ENCODE measurements at regions not wholly inside any gene's neighbourhood (a gene's known extent, or its start where the extent isn't known, plus 50 kb on each side); places are given as distances from the start of the nearest gene placed in this dataset.

DNA sequence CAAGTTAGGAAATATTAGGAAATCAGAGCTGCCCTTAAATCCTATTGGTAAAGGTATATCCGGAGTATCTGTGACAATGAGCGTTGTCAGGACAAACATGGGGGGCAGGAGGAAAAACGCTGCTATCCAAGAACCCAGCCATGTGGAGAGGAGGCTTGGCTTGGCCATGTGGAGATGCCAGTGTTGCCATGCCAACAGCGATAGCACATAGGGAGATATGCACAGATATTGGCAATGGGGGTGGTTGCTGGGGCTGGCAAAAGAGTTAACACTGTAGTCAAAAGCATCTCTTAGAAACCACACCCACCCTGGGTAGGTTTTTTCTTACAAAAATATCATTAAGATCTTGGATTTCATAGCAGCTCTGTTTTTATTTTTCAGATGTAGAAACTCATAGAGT is 106.4 kb upstream of the ASTN2 start:
- Histone ChIP-seq H3K27me3 (ENCODE audit: insufficient read depth, low read length) (no peaks in the 10 kb centered on the region), H3K4me1 (ENCODE audit: insufficient read depth, low read length) (no peaks in the 10 kb centered on the region), H3K4me3 (ENCODE audit: low read length) (no peak overlapping the region), H3K36me3 (ENCODE audit: insufficient read depth, low read length) (no peaks in the 10 kb centered on the region), H3K27ac (ENCODE audit: low read depth, low read length) (no peak overlapping the region), H3K9me3 (ENCODE audit: insufficient read depth, low read depth, low read length) (no peaks in the 10 kb centered on the region), H3K9ac (ENCODE audit: low read depth, low read length) (no peak overlapping the region)
- WGBS: 86% methylated on average over 4 of the region's 4 CpGs

DNA sequence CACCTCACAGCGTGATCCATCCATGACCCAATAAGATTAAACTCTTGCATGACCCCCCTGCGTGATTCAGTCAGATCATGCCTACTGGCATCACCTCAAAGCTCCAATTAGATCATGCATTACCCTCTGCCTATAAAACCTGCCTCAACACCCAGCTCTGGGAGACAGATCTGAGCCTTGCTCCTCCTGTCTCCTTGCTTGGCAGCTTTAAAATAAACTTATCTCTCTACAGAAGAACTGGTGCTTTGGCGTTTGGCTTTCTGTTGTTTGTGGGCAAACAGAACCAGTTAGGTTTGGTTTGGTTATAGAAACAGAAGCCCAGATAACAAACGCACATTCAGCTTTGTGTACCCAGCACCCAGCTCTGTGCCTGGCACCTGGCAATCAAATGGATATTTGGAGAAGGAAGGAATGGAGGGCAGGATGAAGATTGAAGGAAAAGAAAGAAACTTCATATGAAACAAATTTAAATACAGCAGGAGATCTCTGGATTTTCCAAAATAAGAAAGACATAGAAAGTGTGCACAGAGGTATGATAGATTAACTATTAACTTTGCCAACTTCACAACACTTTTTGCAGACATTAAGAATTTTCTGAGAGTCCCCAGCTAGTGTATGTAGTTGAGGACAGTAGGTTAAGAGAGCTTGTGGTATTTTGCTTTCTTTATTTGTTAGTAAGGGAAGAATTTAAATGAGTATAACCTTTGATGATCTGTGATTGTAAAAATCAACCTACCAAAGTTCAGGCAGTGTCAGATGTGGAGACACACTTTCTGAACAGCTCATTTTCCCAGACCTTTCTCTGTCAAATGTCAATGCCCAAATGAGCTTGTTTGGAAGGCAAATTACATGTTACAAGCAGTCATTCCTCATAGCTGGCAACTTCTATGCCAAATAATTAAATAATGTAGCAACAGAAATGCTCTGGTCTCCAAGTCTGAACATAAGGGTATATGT is 102.1 kb upstream of the ASTN2 start:
- Histone ChIP-seq H3K27ac (ENCODE audit: low read depth, low read length) (no peak overlapping the region), H3K27me3 (ENCODE audit: insufficient read depth, low read length) (no peaks in the 10 kb centered on the region), H3K4me1 (ENCODE audit: insufficient read depth, low read length) (no peaks in the 10 kb centered on the region), H3K4me3 (ENCODE audit: low read length) (no peak overlapping the region), H3K9ac (ENCODE audit: low read depth, low read length) (no peak overlapping the region), H3K9me3 (ENCODE audit: insufficient read depth, low read depth, low read length) (no peaks in the 10 kb centered on the region), H3K36me3 (ENCODE audit: insufficient read depth, low read length) (no peaks in the 10 kb centered on the region)
- WGBS: 91% methylated on average over 4 of the region's 4 CpGs

DNA sequence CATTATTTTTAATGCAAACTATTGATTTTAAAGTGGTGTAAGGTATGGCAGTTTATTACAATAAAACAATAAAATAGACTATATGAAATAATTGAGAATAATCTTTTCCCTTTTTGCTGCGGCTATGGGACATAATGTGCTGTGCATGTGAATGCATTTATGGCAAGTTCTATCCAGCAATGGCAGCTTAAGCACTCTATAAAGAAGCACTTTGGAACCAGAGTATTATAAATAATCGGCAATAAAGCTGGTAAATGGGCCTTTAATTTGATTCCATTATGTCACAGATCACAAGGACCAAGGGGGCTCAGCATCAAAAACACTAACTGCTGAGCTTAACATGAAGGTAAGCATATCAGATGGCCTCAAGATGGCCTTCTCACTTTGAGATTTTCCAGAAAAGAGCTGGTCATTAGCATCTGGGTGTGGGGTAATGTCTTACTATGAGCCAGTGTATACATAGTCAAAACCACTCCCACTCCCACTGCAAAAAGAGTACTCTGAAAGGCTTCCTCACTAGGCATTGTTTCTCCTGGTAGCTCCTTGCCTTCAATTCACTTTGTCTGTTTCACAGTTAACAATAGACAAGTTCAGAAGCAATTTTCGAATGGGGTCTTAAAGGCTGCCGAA is 97.1 kb upstream of the ASTN2 start:
- WGBS: 92% methylated on average over 4 of the region's 4 CpGs
- H3K9me3 ChIP-seq (ENCODE audit: insufficient read depth, low read depth, low read length): no peaks in the 10 kb centered on the region
- H3K27me3 ChIP-seq (ENCODE audit: insufficient read depth, low read length): no peaks in the 10 kb centered on the region

DNA sequence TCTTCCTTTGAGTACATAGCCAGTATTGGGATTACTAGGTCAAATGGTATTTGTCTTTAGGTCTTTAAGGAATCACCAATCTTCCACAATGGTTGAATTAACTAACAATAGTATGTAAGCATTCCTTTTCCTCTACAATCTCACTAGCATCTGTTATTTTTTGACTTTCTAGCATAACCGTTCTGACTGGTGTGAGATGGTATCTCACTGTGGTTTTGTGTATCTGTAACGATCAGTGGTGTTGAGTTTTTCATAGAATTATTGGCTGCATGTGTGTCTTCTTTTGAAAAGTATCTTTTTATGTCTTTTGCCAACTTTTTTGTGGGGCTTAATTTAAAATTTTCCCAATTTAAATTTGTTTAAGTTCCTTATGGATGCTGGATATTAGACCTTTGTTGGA is 81.5 kb upstream of the ASTN2 start:
- H3K9ac ChIP-seq (ENCODE audit: low read depth, low read length): no peak overlapping the region

More for the DNA sequence above, 97.1 kb upstream of the ASTN2 start:
- no peaks in the 10 kb centered on the region for H3K36me3 ChIP-seq (ENCODE audit: insufficient read depth, low read length)
- H3K4me1 ChIP-seq (ENCODE audit: insufficient read depth, low read length): no peaks in the 10 kb centered on the region
- H3K27ac ChIP-seq (ENCODE audit: low read depth, low read length): no peak overlapping the region
- H3K4me3 ChIP-seq (ENCODE audit: low read length): no peak overlapping the region
- no peak overlapping the region for H3K9ac ChIP-seq (ENCODE audit: low read depth, low read length)

DNA sequence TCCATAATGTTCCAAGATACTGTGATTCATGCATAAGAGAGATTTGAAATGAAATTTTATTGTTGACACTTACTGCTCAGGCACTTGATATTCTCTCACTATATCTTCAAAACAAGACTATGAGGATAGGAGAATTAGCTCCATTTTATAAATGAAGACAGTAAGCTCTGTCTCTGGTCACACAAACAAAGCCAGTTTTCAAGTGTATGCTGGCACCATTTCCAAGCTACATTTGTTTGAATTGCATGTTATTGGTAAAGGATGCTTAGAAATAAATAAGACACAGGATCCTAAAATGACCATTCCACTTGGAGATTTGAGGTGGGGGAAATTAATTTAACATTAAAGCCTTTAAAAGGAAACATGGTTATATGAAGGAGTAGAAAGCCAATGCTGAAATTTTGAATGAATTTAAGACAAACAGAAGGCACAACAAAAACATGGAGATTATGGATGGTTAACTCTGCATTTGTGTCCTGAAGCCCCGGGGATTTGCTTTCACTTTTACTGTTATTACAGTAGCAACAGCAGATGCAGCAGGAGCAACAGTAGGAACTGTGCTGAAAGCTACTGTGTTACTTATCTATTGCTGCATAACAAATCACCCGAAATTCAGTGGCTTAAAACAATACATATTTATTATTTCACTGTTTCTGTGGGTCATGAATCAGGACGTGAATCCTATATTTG is 79.7 kb upstream of the ASTN2 start:
- WGBS: 81% methylated on average over 3 of the region's 3 CpGs
- H3K9me3 ChIP-seq (ENCODE audit: insufficient read depth, low read depth, low read length): no peaks in the 10 kb centered on the region
- H3K27ac ChIP-seq (ENCODE audit: low read depth, low read length): no peak overlapping the region
- no peak overlapping the region for H3K9ac ChIP-seq (ENCODE audit: low read depth, low read length)
- H3K4me3 ChIP-seq (ENCODE audit: low read length): no peak overlapping the region
- no peaks in the 10 kb centered on the region for H3K27me3 ChIP-seq (ENCODE audit: insufficient read depth, low read length)
- H3K4me1 ChIP-seq (ENCODE audit: insufficient read depth, low read length): no peaks in the 10 kb centered on the region
- H3K36me3 ChIP-seq (ENCODE audit: insufficient read depth, low read length): no peaks in the 10 kb centered on the region

More for the DNA sequence above, 81.5 kb upstream of the ASTN2 start:
- Histone ChIP-seq H3K9me3 (ENCODE audit: insufficient read depth, low read depth, low read length) (no peaks in the 10 kb centered on the region), H3K4me3 (ENCODE audit: low read length) (no peak overlapping the region), H3K27ac (ENCODE audit: low read depth, low read length) (no peak overlapping the region), H3K4me1 (ENCODE audit: insufficient read depth, low read length) (no peaks in the 10 kb centered on the region), H3K27me3 (ENCODE audit: insufficient read depth, low read length) (no peaks in the 10 kb centered on the region), H3K36me3 (ENCODE audit: insufficient read depth, low read length) (no peaks in the 10 kb centered on the region)
- 90% methylated on average over 2 of the region's 2 CpGs for WGBS

DNA sequence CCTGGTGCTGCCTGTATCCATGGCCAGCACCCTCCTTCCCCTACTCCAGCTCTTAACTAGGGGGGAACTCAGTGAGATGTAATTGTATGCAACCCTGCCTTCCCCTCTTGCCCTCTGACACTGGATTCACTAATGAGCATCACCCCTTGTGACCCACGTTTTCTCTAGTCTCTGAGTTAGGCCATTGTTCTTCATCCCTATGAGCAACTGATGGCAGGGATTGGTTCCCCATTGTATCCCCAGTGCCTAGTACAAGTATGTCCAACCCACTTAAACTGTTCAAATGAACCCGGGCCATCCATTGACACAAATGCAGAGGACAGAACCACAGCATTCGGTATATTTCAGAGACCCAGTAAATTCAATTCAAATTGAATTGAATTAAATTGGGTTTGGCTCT is 77.6 kb upstream of the ASTN2 start:
- no peak overlapping the region for H3K4me3 ChIP-seq (ENCODE audit: low read length)
- H3K36me3 ChIP-seq (ENCODE audit: insufficient read depth, low read length): no peaks in the 10 kb centered on the region
- H3K27ac ChIP-seq (ENCODE audit: low read depth, low read length): no peak overlapping the region
- no peak overlapping the region for H3K9ac ChIP-seq (ENCODE audit: low read depth, low read length)
- H3K4me1 ChIP-seq (ENCODE audit: insufficient read depth, low read length): no peaks in the 10 kb centered on the region
- no peaks in the 10 kb centered on the region for H3K9me3 ChIP-seq (ENCODE audit: insufficient read depth, low read depth, low read length)
- WGBS: 73% methylated on average over 3 of the region's 3 CpGs
- H3K27me3 ChIP-seq (ENCODE audit: insufficient read depth, low read length): 0 out of 2 replicates have a peak, but pooled peaks cover 5% of the 10 kb centered on the region

DNA sequence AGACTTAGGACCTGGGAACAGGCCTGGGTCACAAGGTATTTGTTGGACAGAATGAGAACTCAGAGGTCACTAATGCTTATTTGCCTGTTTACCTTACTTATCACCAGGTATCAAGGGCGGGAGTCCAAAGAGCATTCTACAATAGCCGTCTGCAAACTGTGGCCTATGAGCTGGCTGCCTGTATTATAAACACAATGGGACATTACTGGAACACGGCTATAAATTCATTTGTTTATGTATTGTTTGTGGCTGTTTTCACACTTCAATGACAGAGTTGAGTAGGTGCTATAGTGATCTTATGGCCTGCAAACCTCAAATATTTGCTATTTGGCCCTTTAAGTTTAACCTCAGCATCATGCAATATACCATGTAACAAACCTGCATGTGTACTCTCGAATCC is 76.6 kb upstream of the ASTN2 start:
- Histone ChIP-seq H3K27me3 (ENCODE audit: insufficient read depth, low read length) (peaks cover 11% of the 10 kb centered on the region; the same call in 1 of the 2 replicates), H3K4me3 (ENCODE audit: low read length) (no peak overlapping the region), H3K4me1 (ENCODE audit: insufficient read depth, low read length) (no peaks in the 10 kb centered on the region; the same call in 1 of the 2 replicates), H3K36me3 (ENCODE audit: insufficient read depth, low read length) (no peaks in the 10 kb centered on the region), H3K9ac (ENCODE audit: low read depth, low read length) (no peak overlapping the region), H3K27ac (ENCODE audit: low read depth, low read length) (no peak overlapping the region), H3K9me3 (ENCODE audit: insufficient read depth, low read depth, low read length) (no peaks in the 10 kb centered on the region)
- WGBS: 93% methylated on average over 4 of the region's 4 CpGs

DNA sequence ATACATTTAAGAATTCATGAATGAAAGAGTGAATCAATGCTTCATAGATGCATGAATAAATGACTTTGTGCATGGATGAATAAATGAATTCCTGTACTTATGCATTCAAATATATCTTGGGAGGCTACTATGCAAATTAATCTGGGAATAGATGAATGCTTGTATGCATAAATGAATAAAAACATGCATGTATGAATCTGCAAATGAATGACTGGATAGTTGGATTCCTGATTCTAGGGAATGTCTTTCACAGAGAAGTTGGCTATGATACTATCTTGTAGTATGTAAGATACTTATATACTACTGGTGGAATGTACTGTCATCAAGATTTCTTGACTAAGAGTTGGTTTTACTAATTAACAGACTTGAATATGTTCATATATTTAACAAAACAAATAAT is 75.3 kb upstream of the ASTN2 start:
- no peak overlapping the region for H3K4me3 ChIP-seq (ENCODE audit: low read length)
- no peaks in the 10 kb centered on the region for H3K36me3 ChIP-seq (ENCODE audit: insufficient read depth, low read length)
- no peak overlapping the region for H3K27ac ChIP-seq (ENCODE audit: low read depth, low read length)
- H3K4me1 ChIP-seq (ENCODE audit: insufficient read depth, low read length): peaks cover 7% of the 10 kb centered on the region; the same call in 1 of the 2 replicates
- H3K9me3 ChIP-seq (ENCODE audit: insufficient read depth, low read depth, low read length): no peaks in the 10 kb centered on the region
- no peak overlapping the region for H3K9ac ChIP-seq (ENCODE audit: low read depth, low read length)
- peaks cover 11% of the 10 kb centered on the region; the same call in 1 of the 2 replicates for H3K27me3 ChIP-seq (ENCODE audit: insufficient read depth, low read length)

DNA sequence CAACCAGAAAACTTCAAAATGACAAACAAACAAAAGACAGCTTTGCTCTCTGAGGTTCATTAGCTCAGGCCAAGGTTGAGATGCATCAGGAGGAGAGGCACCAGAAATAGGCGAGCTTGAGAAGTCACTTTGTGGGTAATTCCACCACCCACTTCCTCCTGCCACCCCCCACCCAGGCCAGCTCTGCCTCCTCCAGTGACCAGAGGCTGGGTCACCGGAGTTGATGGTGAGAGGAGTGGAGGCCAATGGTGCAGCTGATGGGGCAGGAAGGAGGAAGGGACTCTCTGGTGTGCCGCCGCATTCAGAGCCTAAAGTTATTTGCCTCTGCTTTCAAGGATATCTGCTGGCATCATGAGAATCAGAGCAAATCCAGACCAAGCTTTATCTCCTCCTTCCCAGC is 73.8 kb upstream of the ASTN2 start:
- no peak overlapping the region for H3K9ac ChIP-seq (ENCODE audit: low read depth, low read length)
- no peaks in the 10 kb centered on the region for H3K9me3 ChIP-seq (ENCODE audit: insufficient read depth, low read depth, low read length)
- H3K4me3 ChIP-seq (ENCODE audit: low read length): no peak overlapping the region
- peaks cover 11% of the 10 kb centered on the region; the same call in 1 of the 2 replicates for H3K27me3 ChIP-seq (ENCODE audit: insufficient read depth, low read length)
- H3K27ac ChIP-seq (ENCODE audit: low read depth, low read length): no peak overlapping the region
- no peaks in the 10 kb centered on the region for H3K36me3 ChIP-seq (ENCODE audit: insufficient read depth, low read length)
- WGBS: 95% methylated on average over 4 of the region's 4 CpGs
- peaks cover 15% of the 10 kb centered on the region; the same call in 1 of the 2 replicates for H3K4me1 ChIP-seq (ENCODE audit: insufficient read depth, low read length)

DNA sequence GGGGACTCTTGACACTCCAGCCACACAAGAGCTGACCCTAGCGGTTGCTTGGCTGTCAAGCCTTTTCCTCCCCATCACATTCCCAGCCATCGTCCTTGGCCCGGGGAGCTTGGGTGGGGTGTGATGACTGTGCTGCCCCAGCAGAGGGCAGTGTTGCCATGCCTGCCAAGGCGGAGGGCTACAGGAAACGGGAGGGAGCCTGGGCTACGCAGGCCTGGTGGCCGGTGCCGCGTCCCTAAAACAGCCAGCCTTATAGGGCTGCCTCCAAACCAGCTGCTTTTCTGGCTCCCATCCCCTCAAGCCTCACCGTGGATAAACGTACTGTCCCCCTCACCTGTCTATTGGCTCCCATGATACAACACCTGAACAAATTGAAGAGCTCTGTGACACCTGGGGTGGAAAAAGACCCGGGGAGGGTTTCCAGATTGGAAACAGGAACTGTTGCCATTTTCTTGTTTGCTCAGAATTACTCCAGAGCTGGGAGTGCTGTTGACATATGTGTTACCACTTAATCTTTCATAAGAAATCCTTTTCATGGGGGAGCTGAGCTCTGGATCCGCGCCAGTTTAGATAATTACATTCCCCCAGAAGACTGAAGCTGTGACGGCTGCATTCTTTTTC is 72.8 kb upstream of the ASTN2 start:
- no peaks in the 10 kb centered on the region for H3K36me3 ChIP-seq (ENCODE audit: insufficient read depth, low read length)
- no peak overlapping the region for H3K27ac ChIP-seq (ENCODE audit: low read depth, low read length)
- peak overlapping the region; percentile 30; the same call in 1 of the 2 replicates for H3K4me3 ChIP-seq (ENCODE audit: low read length)
- H3K4me1 ChIP-seq (ENCODE audit: insufficient read depth, low read length): peaks cover 15% of the 10 kb centered on the region; the same call in 1 of the 2 replicates
- no peaks in the 10 kb centered on the region for H3K9me3 ChIP-seq (ENCODE audit: insufficient read depth, low read depth, low read length)
- WGBS: 17% methylated on average over 15 of the region's 15 CpGs
- H3K9ac ChIP-seq (ENCODE audit: low read depth, low read length): no peak overlapping the region
- H3K27me3 ChIP-seq (ENCODE audit: insufficient read depth, low read length): peaks cover 11% of the 10 kb centered on the region; the same call in 1 of the 2 replicates

Measured in HUES64 (cell line).